Heart right ventricle (tissue), 16 donors: ENCODE measurements at regions not wholly inside any gene's neighbourhood (a gene's known extent, or its start where the extent isn't known, plus 50 kb on each side); places are given as distances from the start of the nearest gene placed in this dataset.

Experiments used
- ATAC-seq, 8 donors: fragments of 200-7000 bp; cut with Tn5 transposase; one replicate each; pipeline ENCODE4 v1.9.1; 2020; ENCODE audit warnings: mild to moderate bottlenecking in 8 of 8, moderate library complexity in 8 of 8, moderate number of reproducible peaks in 1 of 8
- DNase-seq, 2 donors: peaks; one replicate each; pipeline ENCODE4 v3.0.0-alpha.2; 2020
- H3K27ac ChIP-seq, 10 donors: fragments of 200-600 bp; sonication (generic) in 2 of 10; one replicate each; pipeline versions ENCODE4 v1.5.0 to v1.8.0; 2020 to 2022; ENCODE audit warnings: mild to moderate bottlenecking in 3 of 10
- H3K27me3 ChIP-seq, 7 donors: fragments of 200-600 bp; one replicate each; pipeline ENCODE4 v1.8.0; 2021 to 2022; ENCODE audit warnings: mild to moderate bottlenecking in 2 of 7
- H3K36me3 ChIP-seq, 9 donors: fragments of 200-600 bp; sonication (generic) in 1 of 9; one replicate each; pipeline versions ENCODE4 v1.5.0 to v1.8.0; 2020 to 2022; ENCODE audit warnings: mild to moderate bottlenecking in 2 of 9
- H3K4me1 ChIP-seq, 9 donors: fragments of 200-600 bp; sonication (generic) in 1 of 9; one replicate each; pipeline versions ENCODE4 v1.5.0 to v1.8.0; 2020 to 2022; ENCODE audit warnings: mild to moderate bottlenecking in 4 of 9
- H3K4me3 ChIP-seq, 10 donors: fragments of 200-600 bp; sonication (generic) in 2 of 10; one replicate each; pipeline versions ENCODE4 v1.5.0 to v1.8.0; 2020 to 2022; ENCODE audit warnings: mild to moderate bottlenecking in 7 of 10, moderate library complexity in 2 of 10
- H3K9me3 ChIP-seq, 11 donors: fragments of 200-600 bp in 10 of 11; sonication (generic) in 2 of 11; one replicate each; pipeline versions ENCODE4 v1.5.0 to v1.8.0; 2013 to 2022; ENCODE audit warnings: mild to moderate bottlenecking in 2 of 11, control low read depth in 1 of 11, moderate library complexity in 1 of 11
- CTCF ChIP-seq, 9 donors: fragments of 200-600 bp; sonication (generic) in 2 of 9; IDR thresholded peaks; one replicate each; pipeline versions ENCODE4 v1.5.0 to v1.8.0; 2021 to 2022; ENCODE audit warnings: antibody characterized with exemption in 9 of 9, mild to moderate bottlenecking in 5 of 9, moderate library complexity in 1 of 9
- WGBS, 2 donors: extraction: QIAGEN DNeasy Blood & Tissue Kit; methylation state at CpG; one replicate each; pipeline ENCODE4 v1.1.7; 2013; ENCODE audit warnings: inconsistent platforms in 1 of 2; 5-methylcytosine and 5-hydroxymethylcytosine counted together
- intact Hi-C, 10 donors: fragments of 100-400 bp; cut with DNase I; formaldehyde crosslinking; loops; one replicate each; pipeline versions ENCODE4 v1.11.1 to v1.14.2; 2022
- donor health status: Arrhythmogenic right ventricular cardiomyopathy.
- donor health status: ischemic (EF 13 %, LVEDD 7.1; RV severe dilation, severe dysfunction).
- donor health status: healthy with polysubstance abuse.
- donor health status: DM: no; HTN: yes; CAD: no.
- donor health status: DM: no; HTN: no; CAD: no.
- donor health status: ischemic (EF 25% LVEDD 6.9; RV normal size, moderate dysfunction).
- donor health status: ischemic (EF 25% LVEDD 5.7; RV mildly dilated, moderate dysfunction).
- donor health status: healthy.
- donor health status: DM: yes; HTN: yes; CAD: no.
- donor health status: Ischemic cardiomyopathy.
- donor health status: ischemic (EF 35%, LVEDD 5.7; RV mildly dilated, moderate dysfunction).
- donor health status: nonischemic (EF 11% LVEDD 7.7; RV severe dilation, severe dysfunction).
- donor health status: DM: yes; HTN: yes; CAD: no.
- donor health status: PGD.
- donor health status: ischemic (EF 29% LVEDD 5.4; RV normal size, mild dysfunction).
- donor health status: nonischemic (EF 23%, LVEDD 6.1; RV moderate dilation, normal function).

GRCh38 chr2:121818546-121818945 lies 63.1 kb downstream of the TSN start:
- intact Hi-C loops, result loop anchor here in 3 of 10 donors (10.0 kb wide), 2 partner anchors 146 to 156 kb away; no protein-coding TSS in a partner anchor
- H3K4me1 ChIP-seq, result no peaks in the 10 kb centered on the region
- H3K27ac ChIP-seq, result no peak overlapping the region
- TF ChIP-seq CTCF (IDR thresholded peaks at IDR 0.05), result no peak
- H3K27me3 ChIP-seq, result no peaks in the 10 kb centered on the region
- 82 to 96% methylated on average over 1 of the region's 1 CpG for WGBS, 2 donors
- H3K9me3 ChIP-seq, result peaks cover 0 to 24% (median 0%) of the 10 kb centered on the region in 11 donors
- no peaks in the 10 kb centered on the region for H3K36me3 ChIP-seq
- ATAC-seq (no peak), DNase-seq (no peak)
- H3K4me3 ChIP-seq, result no peak overlapping the region

GRCh38 chr2:121819846-121820245 lies 64.4 kb downstream of the TSN start:
- no peak for TF ChIP-seq CTCF (IDR thresholded peaks at IDR 0.05)
- H3K9me3 ChIP-seq, result peaks cover 0 to 24% (median 0%) of the 10 kb centered on the region in 11 donors
- H3K4me1 ChIP-seq, result no peaks in the 10 kb centered on the region
- no peak overlapping the region for H3K4me3 ChIP-seq
- H3K27me3 ChIP-seq, result no peaks in the 10 kb centered on the region
- no peaks in the 10 kb centered on the region for H3K36me3 ChIP-seq
- no peak for ATAC-seq
- WGBS, 2 donors, result 67 to 80% methylated on average over 6 of the region's 6 CpGs
- intact Hi-C loops, result loop anchor here in 3 of 10 donors (10.0 kb wide), 2 partner anchors 145 to 155 kb away; no protein-coding TSS in a partner anchor
- no peak overlapping the region for H3K27ac ChIP-seq
- no peak for DNase-seq

- Histone ChIP-seq H3K4me3 (no peak overlapping the region), H3K27ac (no peak overlapping the region), H3K27me3 (no peaks in the 10 kb centered on the region), H3K9me3 (peaks cover 0 to 24% (median 0%) of the 10 kb centered on the region in 11 donors), H3K4me1 (no peaks in the 10 kb centered on the region), H3K36me3 (no peaks in the 10 kb centered on the region)
- DNase-seq, result no peak
- 81 to 83% methylated on average over 6 of the region's 6 CpGs for WGBS, 2 donors
- intact Hi-C loops, result no loop called here
- peak in 1 of 8 donors; percentile 24 for ATAC-seq
- no peak for TF ChIP-seq CTCF (IDR thresholded peaks at IDR 0.05)
Observed at GRCh38 chr2:121821476-121822158, 66.2 kb downstream of the TSN start.

- ATAC-seq, result no peak
- 95 to 96% methylated on average over 4 of the region's 4 CpGs for WGBS, 2 donors
- Histone ChIP-seq H3K9me3 (peaks cover 0 to 13% (median 0%) of the 10 kb centered on the region in 11 donors), H3K36me3 (no peaks in the 10 kb centered on the region), H3K4me3 (no peak overlapping the region), H3K27me3 (no peaks in the 10 kb centered on the region), H3K4me1 (no peaks in the 10 kb centered on the region), H3K27ac (no peak overlapping the region)
- no peak for TF ChIP-seq CTCF (IDR thresholded peaks at IDR 0.05)
- no peak for DNase-seq
- intact Hi-C loops, result no loop called here
Observed at GRCh38 chr2:121824264-121824663, 68.8 kb downstream of the TSN start.
